GM18498 (cell line): ENCODE measurements at regions not wholly inside any gene's neighbourhood (a gene's known extent, or its start where the extent isn't known, plus 50 kb on each side); places are given as distances from the start of the nearest gene placed in this dataset.
"Not testable (repeated sequence)": the region's sequence is repeated elsewhere in the genome, so short reads cannot be mapped to it uniquely, and the experiment has no call there.

Source experiments
- ATAC-seq: cut with Tn5 transposase; IDR thresholded peaks from one replicate; pipeline ENCODE4 v1.9.1; 2021; ENCODE audit warnings: mild to moderate bottlenecking, moderate library complexity; ENCODE audit not compliant: unreplicated experiment

- ATAC-seq, result no peak
These were observed 141.7 kb upstream of the PFKP start for GRCh38 chr10:2925631-2926030.

GRCh38 chr10:2924431-2924830 lies 142.9 kb upstream of the PFKP start:
- no peak for ATAC-seq

GRCh38 chr10:2921956-2922680 lies 145.2 kb upstream of the PFKP start:
- ATAC-seq, result no peak

- ATAC-seq, result no peak
These were observed 146.7 kb upstream of the PFKP start for GRCh38 chr10:2920637-2921036.

- no peak for ATAC-seq
These were observed 147.2 kb upstream of the PFKP start for GRCh38 chr10:2920168-2920567.

GRCh38 chr10:2919016-2919415 lies 148.3 kb upstream of the PFKP start:
- ATAC-seq, result no peak

- ATAC-seq, result no peak
These were observed 148.9 kb upstream of the PFKP start for GRCh38 chr10:2918489-2918888.

GRCh38 chr10:2917926-2918325 lies 149.4 kb upstream of the PFKP start:
- ATAC-seq, result no peak

GRCh38 chr10:2915412-2915811 lies 151.9 kb upstream of the PFKP start:
- no peak for ATAC-seq

- no peak for ATAC-seq
These were observed 152.6 kb upstream of the PFKP start for GRCh38 chr10:2914741-2915140.

- no peak for ATAC-seq
These were observed 153.9 kb upstream of the PFKP start for GRCh38 chr10:2913474-2913873.

GRCh38 chr10:2910656-2911055 lies 156.7 kb upstream of the PFKP start:
- ATAC-seq, result no peak

- ATAC-seq, result no peak
These were observed 157.4 kb upstream of the PFKP start for GRCh38 chr10:2909921-2910320.

GRCh38 chr10:2908851-2909630 lies 158.3 kb upstream of the PFKP start:
- no peak for ATAC-seq

- ATAC-seq, result no peak
These were observed 160.4 kb upstream of the PFKP start for GRCh38 chr10:2906974-2907373.

- ATAC-seq, result no peak
These were observed 161.5 kb upstream of the PFKP start for GRCh38 chr10:2905851-2906250.

- no peak for ATAC-seq
These were observed 166.8 kb upstream of the PFKP start for GRCh38 chr10:2900530-2900929.

GRCh38 chr10:2899246-2899951 lies 167.9 kb upstream of the PFKP start:
- no peak for ATAC-seq

GRCh38 chr10:2898509-2898860 lies 168.9 kb upstream of the PFKP start:
- ATAC-seq, result no peak

GRCh38 chr10:2897619-2898508 lies 169.5 kb upstream of the PFKP start:
- ATAC-seq, result no peak

- ATAC-seq, result not testable (repeated sequence)
These were observed 171.0 kb upstream of the PFKP start for GRCh38 chr10:2896334-2896733.
